ENCODE measurements at regions not wholly inside any gene's neighbourhood (a gene's known extent, or its start where the extent isn't known, plus 50 kb on each side); places are given as distances from the start of the nearest gene placed in this dataset.

DNA sequence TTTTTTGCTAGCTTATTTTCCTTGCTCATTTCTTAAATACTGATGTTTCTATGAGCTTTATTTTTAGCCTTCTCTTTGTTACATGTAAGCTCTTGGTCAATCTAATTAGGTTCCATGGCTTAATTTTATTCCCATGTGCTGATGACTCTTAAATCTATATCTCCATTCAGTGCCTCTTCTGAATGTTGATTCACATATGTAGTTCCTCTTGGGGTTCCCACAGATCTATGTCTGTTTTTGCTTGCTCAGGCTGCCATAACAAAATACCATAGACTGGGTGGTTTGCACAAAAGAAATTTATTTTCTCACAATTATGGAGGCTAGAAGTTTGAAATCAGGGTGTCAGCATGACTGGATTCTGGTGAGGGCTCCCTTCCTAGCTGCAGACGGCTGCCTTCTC, 58.3 kb upstream of the PLA2G4A start:
- DNase-seq (ENCODE audit: low spot score) (no peak), ATAC-seq (no peak)
- no peaks in the 10 kb centered on the region for H3K27me3 Mint-ChIP-seq (ENCODE audit: low read depth)
- H3K36me3 Mint-ChIP-seq, result no peaks in the 10 kb centered on the region
- POLR2A ChIA-PET, result no interaction called here
- no peak overlapping the region for H3K4me3 Mint-ChIP-seq
- CTCF ChIA-PET, result interaction anchor here (1.8 kb wide), 1 partner anchor 47 kb away, joined by 7 read pairs; no protein-coding TSS in a partner anchor
- TF ChIP-seq, protein P1, sequence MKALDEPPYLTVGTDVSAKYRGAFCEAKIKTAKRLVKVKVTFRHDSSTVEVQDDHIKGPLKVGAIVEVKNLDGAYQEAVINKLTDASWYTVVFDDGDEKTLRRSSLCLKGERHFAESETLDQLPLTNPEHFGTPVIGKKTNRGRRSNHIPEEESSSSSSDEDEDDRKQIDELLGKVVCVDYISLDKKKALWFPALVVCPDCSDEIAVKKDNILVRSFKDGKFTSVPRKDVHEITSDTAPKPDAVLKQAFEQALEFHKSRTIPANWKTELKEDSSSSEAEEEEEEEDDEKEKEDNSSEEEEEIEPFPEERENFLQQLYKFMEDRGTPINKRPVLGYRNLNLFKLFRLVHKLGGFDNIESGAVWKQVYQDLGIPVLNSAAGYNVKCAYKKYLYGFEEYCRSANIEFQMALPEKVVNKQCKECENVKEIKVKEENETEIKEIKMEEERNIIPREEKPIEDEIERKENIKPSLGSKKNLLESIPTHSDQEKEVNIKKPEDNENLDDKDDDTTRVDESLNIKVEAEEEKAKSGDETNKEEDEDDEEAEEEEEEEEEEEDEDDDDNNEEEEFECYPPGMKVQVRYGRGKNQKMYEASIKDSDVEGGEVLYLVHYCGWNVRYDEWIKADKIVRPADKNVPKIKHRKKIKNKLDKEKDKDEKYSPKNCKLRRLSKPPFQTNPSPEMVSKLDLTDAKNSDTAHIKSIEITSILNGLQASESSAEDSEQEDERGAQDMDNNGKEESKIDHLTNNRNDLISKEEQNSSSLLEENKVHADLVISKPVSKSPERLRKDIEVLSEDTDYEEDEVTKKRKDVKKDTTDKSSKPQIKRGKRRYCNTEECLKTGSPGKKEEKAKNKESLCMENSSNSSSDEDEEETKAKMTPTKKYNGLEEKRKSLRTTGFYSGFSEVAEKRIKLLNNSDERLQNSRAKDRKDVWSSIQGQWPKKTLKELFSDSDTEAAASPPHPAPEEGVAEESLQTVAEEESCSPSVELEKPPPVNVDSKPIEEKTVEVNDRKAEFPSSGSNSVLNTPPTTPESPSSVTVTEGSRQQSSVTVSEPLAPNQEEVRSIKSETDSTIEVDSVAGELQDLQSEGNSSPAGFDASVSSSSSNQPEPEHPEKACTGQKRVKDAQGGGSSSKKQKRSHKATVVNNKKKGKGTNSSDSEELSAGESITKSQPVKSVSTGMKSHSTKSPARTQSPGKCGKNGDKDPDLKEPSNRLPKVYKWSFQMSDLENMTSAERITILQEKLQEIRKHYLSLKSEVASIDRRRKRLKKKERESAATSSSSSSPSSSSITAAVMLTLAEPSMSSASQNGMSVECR (CRISPR knock-in tag; IDR thresholded peaks at IDR 0.05; ENCODE audit: borderline replicate concordance), result no peak
- TF ChIP-seq ZNF416 (CRISPR knock-in tag; IDR thresholded peaks at IDR 0.05) (no peak), RORB (CRISPR knock-in tag; IDR thresholded peaks at IDR 0.05) (no peak), ELF4 (CRISPR knock-in tag; IDR thresholded peaks at IDR 0.05; ENCODE audit: low read depth) (no peak), JAZF1 (CRISPR knock-in tag; IDR thresholded peaks at IDR 0.05) (no peak), FOXP1 (CRISPR knock-in tag; IDR thresholded peaks at IDR 0.05; ENCODE audit: borderline replicate concordance) (no peak), TCF7 (CRISPR knock-in tag; IDR thresholded peaks at IDR 0.05; ENCODE audit: low read depth) (no peak), GTF2I (CRISPR knock-in tag; conservative IDR thresholded peaks at IDR 0.05) (no peak), NR2C2 (CRISPR knock-in tag; IDR thresholded peaks at IDR 0.05) (no peak), CREM (CRISPR knock-in tag; IDR thresholded peaks at IDR 0.05) (no peak), SMAD3 (CRISPR knock-in tag; IDR thresholded peaks at IDR 0.05; ENCODE audit: borderline replicate concordance) (no peak)
- TF ChIP-seq, protein P2, sequence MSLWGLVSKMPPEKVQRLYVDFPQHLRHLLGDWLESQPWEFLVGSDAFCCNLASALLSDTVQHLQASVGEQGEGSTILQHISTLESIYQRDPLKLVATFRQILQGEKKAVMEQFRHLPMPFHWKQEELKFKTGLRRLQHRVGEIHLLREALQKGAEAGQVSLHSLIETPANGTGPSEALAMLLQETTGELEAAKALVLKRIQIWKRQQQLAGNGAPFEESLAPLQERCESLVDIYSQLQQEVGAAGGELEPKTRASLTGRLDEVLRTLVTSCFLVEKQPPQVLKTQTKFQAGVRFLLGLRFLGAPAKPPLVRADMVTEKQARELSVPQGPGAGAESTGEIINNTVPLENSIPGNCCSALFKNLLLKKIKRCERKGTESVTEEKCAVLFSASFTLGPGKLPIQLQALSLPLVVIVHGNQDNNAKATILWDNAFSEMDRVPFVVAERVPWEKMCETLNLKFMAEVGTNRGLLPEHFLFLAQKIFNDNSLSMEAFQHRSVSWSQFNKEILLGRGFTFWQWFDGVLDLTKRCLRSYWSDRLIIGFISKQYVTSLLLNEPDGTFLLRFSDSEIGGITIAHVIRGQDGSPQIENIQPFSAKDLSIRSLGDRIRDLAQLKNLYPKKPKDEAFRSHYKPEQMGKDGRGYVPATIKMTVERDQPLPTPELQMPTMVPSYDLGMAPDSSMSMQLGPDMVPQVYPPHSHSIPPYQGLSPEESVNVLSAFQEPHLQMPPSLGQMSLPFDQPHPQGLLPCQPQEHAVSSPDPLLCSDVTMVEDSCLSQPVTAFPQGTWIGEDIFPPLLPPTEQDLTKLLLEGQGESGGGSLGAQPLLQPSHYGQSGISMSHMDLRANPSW (CRISPR knock-in tag; conservative IDR thresholded peaks at IDR 0.05; ENCODE audit: low read depth), result no peak
- TF ChIP-seq, protein P3, sequence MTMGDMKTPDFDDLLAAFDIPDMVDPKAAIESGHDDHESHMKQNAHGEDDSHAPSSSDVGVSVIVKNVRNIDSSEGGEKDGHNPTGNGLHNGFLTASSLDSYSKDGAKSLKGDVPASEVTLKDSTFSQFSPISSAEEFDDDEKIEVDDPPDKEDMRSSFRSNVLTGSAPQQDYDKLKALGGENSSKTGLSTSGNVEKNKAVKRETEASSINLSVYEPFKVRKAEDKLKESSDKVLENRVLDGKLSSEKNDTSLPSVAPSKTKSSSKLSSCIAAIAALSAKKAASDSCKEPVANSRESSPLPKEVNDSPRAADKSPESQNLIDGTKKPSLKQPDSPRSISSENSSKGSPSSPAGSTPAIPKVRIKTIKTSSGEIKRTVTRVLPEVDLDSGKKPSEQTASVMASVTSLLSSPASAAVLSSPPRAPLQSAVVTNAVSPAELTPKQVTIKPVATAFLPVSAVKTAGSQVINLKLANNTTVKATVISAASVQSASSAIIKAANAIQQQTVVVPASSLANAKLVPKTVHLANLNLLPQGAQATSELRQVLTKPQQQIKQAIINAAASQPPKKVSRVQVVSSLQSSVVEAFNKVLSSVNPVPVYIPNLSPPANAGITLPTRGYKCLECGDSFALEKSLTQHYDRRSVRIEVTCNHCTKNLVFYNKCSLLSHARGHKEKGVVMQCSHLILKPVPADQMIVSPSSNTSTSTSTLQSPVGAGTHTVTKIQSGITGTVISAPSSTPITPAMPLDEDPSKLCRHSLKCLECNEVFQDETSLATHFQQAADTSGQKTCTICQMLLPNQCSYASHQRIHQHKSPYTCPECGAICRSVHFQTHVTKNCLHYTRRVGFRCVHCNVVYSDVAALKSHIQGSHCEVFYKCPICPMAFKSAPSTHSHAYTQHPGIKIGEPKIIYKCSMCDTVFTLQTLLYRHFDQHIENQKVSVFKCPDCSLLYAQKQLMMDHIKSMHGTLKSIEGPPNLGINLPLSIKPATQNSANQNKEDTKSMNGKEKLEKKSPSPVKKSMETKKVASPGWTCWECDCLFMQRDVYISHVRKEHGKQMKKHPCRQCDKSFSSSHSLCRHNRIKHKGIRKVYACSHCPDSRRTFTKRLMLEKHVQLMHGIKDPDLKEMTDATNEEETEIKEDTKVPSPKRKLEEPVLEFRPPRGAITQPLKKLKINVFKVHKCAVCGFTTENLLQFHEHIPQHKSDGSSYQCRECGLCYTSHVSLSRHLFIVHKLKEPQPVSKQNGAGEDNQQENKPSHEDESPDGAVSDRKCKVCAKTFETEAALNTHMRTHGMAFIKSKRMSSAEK (CRISPR knock-in tag; IDR thresholded peaks at IDR 0.05; ENCODE audit: borderline replicate concordance), result no peak
- TF ChIP-seq, protein P4, sequence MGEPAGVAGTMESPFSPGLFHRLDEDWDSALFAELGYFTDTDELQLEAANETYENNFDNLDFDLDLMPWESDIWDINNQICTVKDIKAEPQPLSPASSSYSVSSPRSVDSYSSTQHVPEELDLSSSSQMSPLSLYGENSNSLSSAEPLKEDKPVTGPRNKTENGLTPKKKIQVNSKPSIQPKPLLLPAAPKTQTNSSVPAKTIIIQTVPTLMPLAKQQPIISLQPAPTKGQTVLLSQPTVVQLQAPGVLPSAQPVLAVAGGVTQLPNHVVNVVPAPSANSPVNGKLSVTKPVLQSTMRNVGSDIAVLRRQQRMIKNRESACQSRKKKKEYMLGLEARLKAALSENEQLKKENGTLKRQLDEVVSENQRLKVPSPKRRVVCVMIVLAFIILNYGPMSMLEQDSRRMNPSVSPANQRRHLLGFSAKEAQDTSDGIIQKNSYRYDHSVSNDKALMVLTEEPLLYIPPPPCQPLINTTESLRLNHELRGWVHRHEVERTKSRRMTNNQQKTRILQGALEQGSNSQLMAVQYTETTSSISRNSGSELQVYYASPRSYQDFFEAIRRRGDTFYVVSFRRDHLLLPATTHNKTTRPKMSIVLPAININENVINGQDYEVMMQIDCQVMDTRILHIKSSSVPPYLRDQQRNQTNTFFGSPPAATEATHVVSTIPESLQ (CRISPR knock-in tag; IDR thresholded peaks at IDR 0.05), result no peak
- TF ChIP-seq, protein P5, sequence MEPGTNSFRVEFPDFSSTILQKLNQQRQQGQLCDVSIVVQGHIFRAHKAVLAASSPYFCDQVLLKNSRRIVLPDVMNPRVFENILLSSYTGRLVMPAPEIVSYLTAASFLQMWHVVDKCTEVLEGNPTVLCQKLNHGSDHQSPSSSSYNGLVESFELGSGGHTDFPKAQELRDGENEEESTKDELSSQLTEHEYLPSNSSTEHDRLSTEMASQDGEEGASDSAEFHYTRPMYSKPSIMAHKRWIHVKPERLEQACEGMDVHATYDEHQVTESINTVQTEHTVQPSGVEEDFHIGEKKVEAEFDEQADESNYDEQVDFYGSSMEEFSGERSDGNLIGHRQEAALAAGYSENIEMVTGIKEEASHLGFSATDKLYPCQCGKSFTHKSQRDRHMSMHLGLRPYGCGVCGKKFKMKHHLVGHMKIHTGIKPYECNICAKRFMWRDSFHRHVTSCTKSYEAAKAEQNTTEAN (CRISPR knock-in tag; IDR thresholded peaks at IDR 0.05), result no peak
- no peak overlapping the region for H3K27ac Mint-ChIP-seq
- peaks cover 4% of the 10 kb centered on the region for H3K4me1 Mint-ChIP-seq
- H3K9me3 Mint-ChIP-seq, result no peaks in the 10 kb centered on the region
